GM20000 (cell line): ENCODE measurements at regions not wholly inside any gene's neighbourhood (a gene's known extent, or its start where the extent isn't known, plus 50 kb on each side); places are given as distances from the start of the nearest gene placed in this dataset.

ENCODE experiments used
- DNase-seq: peaks from one replicate; pipeline ENCODE4 v3.0.0; 2012; ENCODE audit warnings: low spot score
- TF ChIP-seq, protein P1 (sequence below): IDR thresholded peaks from 2 replicates; pipeline ENCODE4 v1.5.1; 2012; ENCODE audit warnings: mild to moderate bottlenecking, control low read depth; ENCODE audit errors: extremely low read depth, missing control alignments

DNA sequence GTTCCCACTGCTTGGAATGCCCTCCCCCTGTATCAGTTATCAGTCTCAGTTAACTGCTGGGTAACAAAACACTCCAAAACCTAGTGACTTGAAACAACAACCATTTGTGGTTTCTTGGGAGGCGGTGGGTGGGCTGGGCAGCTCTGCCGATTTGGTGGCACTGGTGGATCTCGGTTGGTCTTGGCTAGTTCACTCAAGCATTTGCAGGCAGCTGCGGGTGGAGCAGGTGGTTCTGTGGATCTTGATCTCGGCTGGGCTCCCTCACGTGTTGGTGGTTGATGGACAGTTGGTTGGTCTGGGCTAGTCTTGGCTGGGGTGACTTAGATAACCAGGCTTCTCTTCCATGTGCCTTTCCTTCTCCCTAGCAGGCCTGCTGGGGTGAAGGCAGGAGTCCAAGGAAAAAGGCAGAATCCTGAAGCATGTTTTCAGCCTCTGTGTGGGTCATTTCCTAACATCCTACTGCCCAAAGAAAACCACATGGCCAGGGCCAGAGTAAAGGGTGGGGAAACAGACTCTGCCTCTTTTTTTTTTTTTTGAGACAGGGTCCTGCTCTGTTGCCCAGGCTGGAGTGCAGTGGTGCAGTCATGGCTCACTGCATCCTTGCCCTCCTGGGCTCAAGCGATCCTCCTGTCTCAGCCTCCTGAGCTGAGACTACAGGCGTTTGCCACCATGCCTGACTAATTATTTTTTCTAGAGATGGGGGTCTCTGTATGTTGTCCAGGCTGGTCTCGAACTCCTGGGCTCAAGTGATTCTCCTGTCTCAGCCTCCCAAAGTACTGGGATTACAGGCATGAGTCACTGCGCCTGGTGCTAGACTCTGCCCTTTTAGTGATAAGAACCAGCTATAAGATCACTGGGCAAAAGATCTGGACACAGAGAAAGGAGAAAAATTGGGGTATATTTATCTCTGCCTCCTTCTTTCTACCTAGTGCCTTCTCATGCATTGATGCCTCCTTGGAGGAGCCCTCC, 183.7 kb downstream of the RGS3 start:
- TF ChIP-seq, protein P1, sequence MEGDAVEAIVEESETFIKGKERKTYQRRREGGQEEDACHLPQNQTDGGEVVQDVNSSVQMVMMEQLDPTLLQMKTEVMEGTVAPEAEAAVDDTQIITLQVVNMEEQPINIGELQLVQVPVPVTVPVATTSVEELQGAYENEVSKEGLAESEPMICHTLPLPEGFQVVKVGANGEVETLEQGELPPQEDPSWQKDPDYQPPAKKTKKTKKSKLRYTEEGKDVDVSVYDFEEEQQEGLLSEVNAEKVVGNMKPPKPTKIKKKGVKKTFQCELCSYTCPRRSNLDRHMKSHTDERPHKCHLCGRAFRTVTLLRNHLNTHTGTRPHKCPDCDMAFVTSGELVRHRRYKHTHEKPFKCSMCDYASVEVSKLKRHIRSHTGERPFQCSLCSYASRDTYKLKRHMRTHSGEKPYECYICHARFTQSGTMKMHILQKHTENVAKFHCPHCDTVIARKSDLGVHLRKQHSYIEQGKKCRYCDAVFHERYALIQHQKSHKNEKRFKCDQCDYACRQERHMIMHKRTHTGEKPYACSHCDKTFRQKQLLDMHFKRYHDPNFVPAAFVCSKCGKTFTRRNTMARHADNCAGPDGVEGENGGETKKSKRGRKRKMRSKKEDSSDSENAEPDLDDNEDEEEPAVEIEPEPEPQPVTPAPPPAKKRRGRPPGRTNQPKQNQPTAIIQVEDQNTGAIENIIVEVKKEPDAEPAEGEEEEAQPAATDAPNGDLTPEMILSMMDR = no peak

DNA sequence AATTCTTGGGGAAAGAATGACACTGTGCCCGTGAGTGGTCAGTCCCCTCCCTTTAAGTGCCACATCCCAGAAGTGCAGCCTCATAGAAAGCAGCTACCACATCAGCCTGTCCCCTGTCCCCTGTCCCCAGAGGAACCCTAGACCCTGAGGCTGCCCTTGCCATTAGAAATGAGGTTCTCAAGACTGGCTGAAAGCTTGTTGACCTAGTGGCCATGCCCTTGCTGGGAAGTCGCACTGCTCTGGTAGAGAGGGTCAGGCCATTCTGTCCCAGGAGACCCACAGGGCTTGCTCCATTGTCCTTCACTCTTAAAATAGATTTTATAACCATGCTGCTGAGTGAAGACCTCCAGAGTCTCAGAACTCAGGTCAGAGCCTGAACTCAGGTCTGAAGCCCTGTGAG, 184.5 kb downstream of the RGS3 start:
- no peak for DNase-seq
- TF ChIP-seq, protein P1 = no peak

More for the DNA sequence above, 183.7 kb downstream of the RGS3 start:
- DNase-seq = no peak

DNA sequence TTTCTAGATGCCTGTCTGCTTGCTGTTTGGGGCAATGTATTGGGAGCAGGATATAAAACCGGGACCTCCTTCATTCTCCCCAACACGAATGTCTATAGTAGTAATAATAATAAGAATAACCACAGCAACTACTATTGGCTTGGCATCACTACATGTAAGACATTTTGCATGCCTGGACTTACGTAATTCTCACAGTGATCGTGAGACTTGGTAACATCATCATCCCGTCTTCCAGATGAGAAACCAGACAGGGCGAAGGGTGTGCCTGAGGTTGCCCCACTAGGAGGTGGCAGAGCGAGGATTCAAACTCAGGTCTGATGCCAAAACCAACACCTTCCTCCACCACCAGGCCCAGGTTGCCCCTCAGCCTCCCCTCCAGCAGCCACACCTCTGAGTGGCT, 185.1 kb downstream of the RGS3 start:
- TF ChIP-seq, protein P1 = no peak
- no peak for DNase-seq

DNA sequence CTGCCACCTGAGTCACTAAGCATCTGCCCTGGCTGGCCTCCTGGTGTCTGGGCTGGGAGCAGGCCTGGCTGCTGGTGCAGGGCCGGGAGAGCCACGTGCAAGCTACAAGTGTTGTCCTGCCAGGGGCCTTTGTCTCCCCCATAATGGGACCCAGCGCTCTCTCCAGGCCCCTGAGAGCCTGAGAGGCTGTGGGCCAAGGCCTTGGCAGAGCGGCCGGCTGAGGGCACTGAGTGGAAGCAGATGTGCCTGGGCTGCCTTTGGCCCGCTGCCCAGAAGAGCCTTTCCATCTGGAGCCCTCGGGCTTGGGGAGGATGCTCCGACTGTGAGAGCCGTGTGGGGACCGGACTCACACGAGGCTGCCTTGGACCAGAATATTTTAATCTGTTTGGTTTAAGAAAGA, 185.5 kb downstream of the RGS3 start:
- TF ChIP-seq, protein P1 = no peak
- no peak for DNase-seq

DNA sequence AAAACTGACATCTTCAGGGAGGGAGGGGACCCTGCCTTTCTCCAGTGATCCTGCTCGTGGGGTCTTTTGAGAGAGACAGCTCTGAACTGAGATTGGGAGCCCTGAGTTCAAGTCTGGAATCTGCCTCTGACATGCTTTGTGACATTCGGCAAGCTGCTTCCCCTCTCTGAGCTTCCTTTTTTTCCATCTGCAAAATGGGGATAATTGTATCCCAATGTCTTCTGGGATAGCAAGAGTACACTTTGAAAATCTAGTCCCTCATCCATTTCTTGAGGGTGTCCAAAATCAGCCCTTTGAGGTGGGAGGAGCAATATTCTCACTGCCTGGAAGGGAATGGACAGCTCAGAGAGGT, 186.3 kb downstream of the RGS3 start:
- TF ChIP-seq, protein P1 = no peak
- DNase-seq = no peak

DNA sequence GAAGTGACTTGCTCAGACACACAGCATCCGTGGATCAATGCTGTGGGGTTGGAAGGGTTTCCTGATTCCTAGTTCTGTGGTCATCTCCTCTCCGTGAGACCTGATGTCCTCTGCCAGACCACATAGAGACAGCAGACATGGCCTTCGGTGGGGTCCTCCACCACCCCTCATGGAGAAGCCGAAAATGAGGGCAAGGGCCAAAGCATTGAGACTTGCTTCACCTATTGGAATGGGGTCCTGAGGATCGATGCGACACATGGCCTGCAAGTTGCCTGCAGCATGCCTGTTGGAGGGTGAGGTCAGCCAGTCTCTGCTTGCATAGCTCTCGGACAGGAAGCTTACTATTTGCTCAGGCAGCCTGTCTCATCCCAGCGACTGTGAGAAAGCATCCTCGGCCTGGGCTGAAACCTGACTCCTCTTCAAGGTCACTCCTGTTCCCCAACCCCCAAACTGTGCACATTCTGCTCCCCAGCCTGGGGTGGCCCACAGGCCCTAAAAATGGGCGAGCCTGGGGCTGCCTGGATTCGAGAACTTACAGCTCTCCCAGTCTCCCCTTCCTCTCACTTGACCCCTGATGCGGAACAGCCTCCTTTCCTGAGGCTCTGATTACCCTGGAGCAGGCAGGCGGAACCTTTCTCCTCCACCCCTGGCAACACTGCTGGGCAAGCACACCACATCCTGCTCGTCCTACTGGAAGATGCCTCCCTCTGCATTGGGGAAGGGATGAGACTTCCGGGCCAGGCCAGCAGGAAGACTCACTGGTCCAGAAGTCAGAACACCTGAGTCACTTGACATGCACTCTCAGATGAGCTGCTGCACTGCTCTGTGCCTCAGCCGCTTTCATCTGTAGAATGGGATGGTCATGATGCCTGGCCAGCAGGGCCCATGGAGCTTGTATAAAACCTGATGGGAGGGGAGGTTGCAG, 186.9 kb downstream of the RGS3 start:
- no peak for DNase-seq
- TF ChIP-seq, protein P1 = no peak

DNA sequence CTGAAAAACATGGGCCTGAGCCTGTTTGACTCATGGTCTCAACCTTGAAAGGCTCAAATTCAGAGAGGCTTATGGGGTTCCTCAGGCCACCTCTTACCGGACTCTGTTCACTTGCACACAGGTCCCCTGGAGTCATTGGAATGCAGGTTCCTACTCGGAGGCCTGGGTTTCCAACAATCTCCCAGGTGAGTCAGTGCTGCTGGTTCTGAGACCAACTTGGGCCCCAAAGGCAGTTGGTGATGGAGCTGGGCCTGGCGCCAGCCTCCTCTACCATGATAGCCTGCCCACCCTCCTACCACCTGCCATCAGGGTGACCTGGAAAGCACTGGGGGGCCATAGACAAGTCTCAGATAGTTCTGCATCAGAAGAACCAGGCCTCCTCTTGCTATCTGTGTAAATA, 188.4 kb downstream of the RGS3 start:
- TF ChIP-seq, protein P1 = no peak
- DNase-seq = no peak
